HG02852 (cell line): ENCODE measurements at regions not wholly inside any gene's neighbourhood (a gene's known extent, or its start where the extent isn't known, plus 50 kb on each side); places are given as distances from the start of the nearest gene placed in this dataset.

Experiments
- ATAC-seq: cut with Tn5 transposase; IDR thresholded peaks from one replicate; pipeline ENCODE4 v1.9.1; 2021; ENCODE audit warnings: mild to moderate bottlenecking, moderate library complexity; ENCODE audit not compliant: unreplicated experiment

GRCh38 chr17:5635949-5636348 is 51.6 kb upstream of the NLRP1 start:
- ATAC-seq, result no peak

- ATAC-seq, result no peak
Observed at GRCh38 chr17:5638596-5638995, 54.3 kb upstream of the NLRP1 start.

- ATAC-seq, result no peak
Observed at GRCh38 chr17:5640726-5641125, 56.4 kb upstream of the NLRP1 start.

- ATAC-seq, result no peak
Observed at GRCh38 chr17:5642752-5643151, 58.4 kb upstream of the NLRP1 start.

- ATAC-seq, result no peak
Observed at GRCh38 chr17:5644065-5644464, 59.8 kb upstream of the NLRP1 start.

- no peak for ATAC-seq
Observed at GRCh38 chr17:5651348-5651747, 67.0 kb upstream of the NLRP1 start.

- ATAC-seq, result no peak
Observed at GRCh38 chr17:5661491-5662125, 77.3 kb upstream of the NLRP1 start.

GRCh38 chr17:5662409-5663085 is 78.2 kb upstream of the NLRP1 start:
- ATAC-seq, result no peak

- no peak for ATAC-seq
Observed at GRCh38 chr17:5665164-5665563, 80.9 kb upstream of the NLRP1 start.

GRCh38 chr17:5667871-5668270 is 83.6 kb upstream of the NLRP1 start:
- ATAC-seq, result no peak

GRCh38 chr17:5668557-5669138 is 84.3 kb upstream of the NLRP1 start:
- ATAC-seq, result no peak

GRCh38 chr17:5669191-5669590 is 84.9 kb upstream of the NLRP1 start:
- no peak for ATAC-seq

- ATAC-seq, result no peak
Observed at GRCh38 chr17:5672141-5672540, 87.8 kb upstream of the NLRP1 start.

GRCh38 chr17:5672815-5673430 is 88.6 kb upstream of the NLRP1 start:
- ATAC-seq, result no peak

GRCh38 chr17:5675625-5676421 is 91.5 kb upstream of the NLRP1 start:
- no peak for ATAC-seq

- no peak for ATAC-seq
Observed at GRCh38 chr17:5677620-5678019, 93.3 kb upstream of the NLRP1 start.

GRCh38 chr17:5678171-5678570 is 93.9 kb upstream of the NLRP1 start:
- no peak for ATAC-seq

- ATAC-seq, result no peak
Observed at GRCh38 chr17:5680766-5681165, 96.5 kb upstream of the NLRP1 start.

GRCh38 chr17:5683241-5683640 is 98.9 kb upstream of the NLRP1 start:
- no peak for ATAC-seq

GRCh38 chr17:5686074-5686635 is 101.8 kb upstream of the NLRP1 start:
- ATAC-seq, result no peak

GRCh38 chr17:5687646-5688045 is 103.3 kb upstream of the NLRP1 start:
- no peak for ATAC-seq
